Nucleus accumbens (tissue), 56 donors: ENCODE measurements at regions not wholly inside any gene's neighbourhood (a gene's known extent, or its start where the extent isn't known, plus 50 kb on each side); places are given as distances from the start of the nearest gene placed in this dataset.
"Not testable (repeated sequence)": the region's sequence is repeated elsewhere in the genome, so short reads cannot be mapped to it uniquely, and the experiment has no call there.

Experiments used
- DNase-seq, 56 donors: peaks; one replicate each; lab custom pipeline; 2025; lab: John Stamatoyannopoulos, UW

GRCh38 chr5:152061095-152061494 lies 136.4 kb upstream of the GLRA1 start:
- no peak for DNase-seq

DNA sequence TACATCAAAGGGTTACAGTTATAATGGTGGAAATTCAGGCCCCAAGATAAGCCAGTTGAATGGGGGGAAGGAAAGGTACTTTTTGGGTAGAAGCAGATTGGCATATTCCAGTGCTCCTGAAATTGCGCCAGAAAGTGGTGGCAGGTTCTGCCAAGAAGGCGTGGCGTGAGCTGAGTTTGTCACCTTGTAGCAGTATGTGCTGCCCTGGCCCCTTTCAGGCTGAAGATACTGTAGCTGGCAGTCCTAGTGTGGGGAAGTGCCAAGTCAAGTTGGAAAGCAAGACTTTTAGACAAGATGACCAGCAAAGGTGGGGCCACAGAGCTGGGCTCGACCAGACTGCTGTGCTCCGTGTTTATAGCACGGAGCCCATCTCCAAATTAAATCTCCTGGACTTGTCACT lies 133.6 kb upstream of the GLRA1 start:
- no peak for DNase-seq

DNA sequence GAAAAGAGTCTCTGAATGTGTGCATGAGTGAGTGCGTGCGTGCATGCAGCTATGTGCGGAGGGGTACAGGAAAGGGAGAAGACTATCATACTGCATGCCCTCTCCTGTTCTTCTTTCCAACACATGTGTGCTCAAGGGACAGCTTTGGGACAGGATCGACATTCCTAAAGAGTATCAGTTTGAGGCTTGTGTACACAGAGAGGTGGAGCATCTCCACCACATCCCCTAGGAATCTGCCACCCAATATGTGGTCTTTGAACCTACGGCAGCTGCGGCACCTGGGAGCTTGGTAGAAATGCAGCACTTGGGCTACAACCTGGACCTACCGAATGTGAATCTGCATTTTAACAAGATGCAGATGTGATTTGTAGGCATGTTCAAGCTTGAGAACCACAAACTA lies 132.3 kb upstream of the GLRA1 start:
- DNase-seq = no peak

DNA sequence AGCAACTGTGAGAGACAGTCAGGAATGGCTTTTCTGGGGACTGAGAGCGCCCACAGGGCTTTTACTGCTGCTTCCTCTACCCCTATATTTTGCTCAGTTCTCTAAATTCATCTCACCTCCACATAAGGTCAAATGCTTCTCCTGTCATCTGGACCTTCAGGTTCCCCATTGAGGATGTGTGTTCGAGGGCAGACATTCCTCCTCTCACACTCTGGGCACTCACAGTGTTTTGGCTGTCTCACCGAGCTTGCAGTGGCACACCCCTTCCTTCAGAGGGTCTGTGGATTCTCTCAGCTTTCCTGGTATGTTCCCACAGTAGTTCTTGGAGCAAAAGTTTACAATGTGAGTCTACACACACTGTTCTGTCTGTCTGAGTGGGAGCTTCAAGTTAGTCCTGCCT lies 127.8 kb upstream of the GLRA1 start:
- no peak for DNase-seq

DNA sequence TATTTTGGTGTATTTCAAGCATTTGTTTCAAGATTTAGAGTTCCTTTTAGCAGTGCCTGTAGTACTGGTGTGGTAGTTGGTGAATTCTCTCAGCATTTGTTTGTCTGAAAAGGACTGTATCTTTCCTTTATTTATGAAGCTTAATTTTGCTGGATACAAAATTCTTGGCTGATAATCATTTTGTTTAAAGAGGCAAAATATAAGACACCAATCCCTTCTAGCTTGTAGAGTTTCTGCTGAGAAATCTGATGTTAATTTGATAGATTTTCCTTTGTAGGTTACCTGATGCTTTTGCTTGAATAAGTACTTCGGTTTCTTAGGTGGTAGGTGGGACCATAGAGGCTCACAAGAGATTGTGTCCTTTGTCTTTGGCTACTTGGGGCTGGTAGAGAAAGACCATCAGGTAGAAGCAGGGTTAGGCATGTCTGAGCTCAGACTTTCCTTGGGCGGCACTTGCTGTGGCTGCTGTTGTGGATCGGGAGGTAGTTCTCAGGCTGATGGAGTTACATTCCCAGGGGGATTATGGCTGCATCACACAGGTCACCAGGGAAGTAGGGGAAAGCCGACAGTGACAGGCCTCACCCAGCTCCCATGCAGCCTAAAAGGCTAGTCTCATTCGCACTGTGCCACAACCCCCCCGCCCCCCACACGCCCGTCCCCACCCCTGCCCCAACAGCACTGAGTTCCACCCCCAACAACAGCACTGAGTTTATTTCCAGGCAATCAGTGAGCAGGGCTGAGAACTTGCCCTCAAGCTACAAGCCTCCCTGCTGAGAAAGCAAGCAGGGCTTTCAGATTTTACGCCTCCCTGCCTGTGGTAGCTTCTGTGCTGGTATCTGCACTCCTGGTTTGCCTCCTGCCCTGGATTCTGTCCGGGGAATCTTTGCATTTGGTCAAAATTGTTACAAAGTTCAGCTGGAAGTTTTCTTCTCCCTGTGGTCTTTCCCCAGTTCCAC lies 127.1 kb upstream of the GLRA1 start:
- no peak for DNase-seq

GRCh38 chr5:152046361-152046760 lies 121.7 kb upstream of the GLRA1 start:
- no peak for DNase-seq

DNA sequence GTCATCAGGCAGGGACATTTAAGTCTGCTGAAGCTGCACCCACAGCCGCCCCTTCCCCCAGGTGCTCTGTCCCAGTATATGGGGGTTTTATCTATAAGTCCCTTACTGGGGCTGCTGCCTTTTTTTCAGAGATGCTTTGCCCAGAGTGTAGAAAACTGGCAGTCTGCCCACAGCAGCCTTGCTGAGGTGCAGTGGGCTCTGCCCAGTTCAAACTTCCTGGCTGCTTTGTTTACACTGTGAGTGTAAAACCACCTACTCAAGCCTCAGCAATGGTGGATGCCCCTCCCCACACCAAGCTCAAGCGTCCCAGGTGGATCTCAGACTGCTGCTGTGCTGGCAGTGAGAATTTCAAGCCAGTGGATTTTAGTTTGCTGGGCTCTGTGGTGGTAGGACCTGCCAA lies 114.2 kb upstream of the GLRA1 start:
- DNase-seq = not testable (repeated sequence)

DNA sequence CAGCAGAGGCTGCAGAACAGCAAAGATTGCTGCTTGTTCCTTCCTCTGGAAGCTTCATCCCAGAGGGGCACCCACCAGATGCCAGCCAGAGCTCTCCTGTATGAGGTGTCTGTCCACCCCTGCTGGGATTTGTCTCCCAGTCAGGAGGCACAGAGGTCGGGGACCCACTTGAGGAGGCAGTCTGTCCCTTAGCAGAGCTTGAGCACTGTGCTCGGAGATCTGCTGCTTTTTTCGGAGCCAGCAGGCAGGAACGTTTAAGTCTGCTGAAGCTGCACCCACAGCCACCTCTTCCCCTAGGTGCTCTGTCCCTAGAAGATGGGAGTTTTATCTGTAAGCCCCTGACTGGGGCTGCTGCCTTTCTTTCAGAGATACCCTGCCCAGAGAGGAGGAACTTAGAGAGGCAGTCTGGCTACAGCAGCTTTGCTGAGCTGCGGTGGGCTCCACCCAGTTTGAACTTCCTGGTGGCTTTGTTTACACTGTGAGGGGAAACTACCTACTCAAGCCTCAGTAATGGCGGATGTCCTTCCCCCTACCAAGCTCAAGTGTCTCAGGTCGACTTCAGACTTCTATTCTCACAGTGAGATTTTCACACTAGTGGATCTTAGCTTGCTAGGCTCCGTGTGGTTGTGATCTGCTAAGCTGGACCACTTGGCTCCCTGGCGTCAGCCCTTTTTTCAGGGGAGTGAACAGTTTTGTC lies 101.8 kb upstream of the GLRA1 start:
- DNase-seq = not testable (repeated sequence)

DNA sequence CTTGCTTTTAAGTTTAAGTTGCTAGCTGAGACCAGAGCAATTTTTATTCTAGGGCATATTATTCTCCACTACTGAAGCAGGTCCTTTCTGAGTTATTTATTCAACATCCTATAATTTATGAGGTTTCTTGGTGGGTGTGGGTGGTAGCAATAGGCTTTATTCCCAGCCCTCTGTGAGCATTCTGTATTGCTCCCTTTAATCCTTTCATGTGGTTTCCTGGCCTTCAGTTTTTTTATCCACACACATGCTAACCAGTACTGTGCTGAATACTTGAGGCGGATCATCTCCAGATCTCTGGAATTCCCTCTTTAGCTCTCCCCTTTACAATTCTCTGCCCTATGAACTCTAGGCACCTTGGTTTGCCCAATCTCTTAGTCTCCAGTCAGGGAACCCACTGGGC lies 91.8 kb upstream of the GLRA1 start:
- no peak for DNase-seq

DNA sequence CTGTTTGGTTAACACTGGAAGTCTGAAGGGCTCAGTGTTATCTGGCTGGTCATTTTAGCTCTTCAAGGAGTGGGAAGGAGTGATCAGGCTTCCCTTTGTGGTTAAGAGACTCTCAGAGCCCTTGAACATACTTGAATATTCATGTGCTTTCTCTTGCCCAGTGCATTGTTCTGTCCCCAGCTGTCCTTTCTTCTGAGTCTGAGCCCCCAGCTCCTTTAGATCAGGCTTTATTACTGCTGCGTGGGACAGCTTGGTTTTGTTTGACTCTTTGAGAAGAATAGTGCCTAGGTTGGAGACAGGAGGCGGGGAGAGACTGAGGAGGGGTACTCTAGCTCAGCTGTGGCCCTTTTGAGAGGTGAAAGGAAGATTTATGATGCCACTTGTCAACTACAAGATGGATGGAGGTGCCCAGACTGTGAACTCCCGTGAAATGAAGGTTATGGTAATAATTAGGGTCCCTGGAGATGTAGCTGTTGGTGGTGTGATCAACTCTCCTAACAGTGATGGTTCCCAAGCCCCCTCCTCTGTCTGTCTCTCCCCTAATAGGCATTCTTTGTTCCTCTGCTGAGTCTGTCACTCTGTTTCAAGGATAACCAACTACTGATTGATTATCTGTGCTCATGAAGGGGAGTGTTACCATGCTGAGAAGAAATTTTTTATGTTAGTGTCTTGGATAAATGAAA lies 83.1 kb upstream of the GLRA1 start:
- DNase-seq = no peak

GRCh38 chr5:152004095-152004494 lies 79.4 kb upstream of the GLRA1 start:
- no peak for DNase-seq
